HG03095 (cell line): ENCODE measurements at regions not wholly inside any gene's neighbourhood (a gene's known extent, or its start where the extent isn't known, plus 50 kb on each side); places are given as distances from the start of the nearest gene placed in this dataset.

Source experiments
- ATAC-seq: cut with Tn5 transposase; IDR thresholded peaks from one replicate; pipeline ENCODE4 v1.9.1; 2021; ENCODE audit warnings: moderate library complexity; ENCODE audit not compliant: unreplicated experiment

DNA sequence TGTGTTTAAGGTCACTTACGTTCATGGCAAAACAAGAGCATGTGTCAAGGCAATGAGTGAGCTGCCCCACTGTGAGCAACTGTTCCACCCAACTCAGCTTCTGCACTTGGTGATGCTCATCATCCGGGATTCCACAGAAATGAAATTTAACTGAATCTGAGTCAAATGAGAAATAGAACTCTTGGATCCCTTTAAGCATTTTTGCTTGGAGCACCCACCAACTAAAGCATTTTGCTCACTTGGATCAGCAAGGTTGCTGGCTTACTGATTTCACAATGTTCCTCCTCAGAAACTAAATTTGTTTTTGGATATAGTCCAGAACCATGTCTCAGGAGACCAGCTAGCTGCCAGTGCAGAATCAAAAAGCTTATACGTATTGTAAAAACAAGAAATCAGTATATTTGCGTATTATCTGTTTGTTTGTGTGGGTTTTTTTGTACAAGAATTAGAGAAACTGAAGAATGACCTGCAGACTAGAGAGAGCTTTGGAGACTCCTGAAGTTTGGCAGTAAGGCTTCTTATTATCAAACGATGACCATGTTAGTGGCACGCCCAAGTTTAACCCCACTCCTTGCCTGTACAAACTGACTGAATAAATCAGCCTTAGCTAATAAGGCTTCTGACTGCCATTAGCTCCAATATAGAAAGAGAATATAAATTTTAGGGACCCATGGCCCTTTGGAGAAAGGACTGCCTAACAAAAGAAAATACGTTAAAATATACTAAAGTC is 153.8 kb upstream of the FST start:
- ATAC-seq: no peak

DNA sequence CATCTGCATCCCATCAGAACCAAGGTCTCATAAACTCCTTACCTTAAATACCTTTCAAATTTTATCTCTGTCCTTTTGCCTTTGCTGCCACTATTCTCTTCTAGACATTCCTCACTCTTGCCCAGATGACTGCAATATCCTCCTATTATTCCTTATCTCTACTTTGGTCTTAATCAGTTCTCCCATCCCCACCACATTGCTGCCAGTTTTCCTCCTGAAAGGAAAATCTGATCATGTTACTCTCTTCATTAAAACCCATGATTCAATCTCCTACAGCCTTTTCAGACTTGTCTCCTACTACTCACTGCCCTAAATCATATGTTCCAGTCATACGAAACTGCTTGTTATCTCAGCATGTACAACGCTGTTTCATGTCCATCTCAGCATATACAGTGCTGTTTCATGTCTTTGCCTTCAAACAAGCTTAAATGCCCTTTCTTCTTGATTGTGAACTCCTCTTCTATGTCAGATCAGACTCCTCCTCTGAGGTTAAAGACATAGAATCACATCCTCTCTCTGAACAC is 152.6 kb upstream of the FST start:
- ATAC-seq: no peak

DNA sequence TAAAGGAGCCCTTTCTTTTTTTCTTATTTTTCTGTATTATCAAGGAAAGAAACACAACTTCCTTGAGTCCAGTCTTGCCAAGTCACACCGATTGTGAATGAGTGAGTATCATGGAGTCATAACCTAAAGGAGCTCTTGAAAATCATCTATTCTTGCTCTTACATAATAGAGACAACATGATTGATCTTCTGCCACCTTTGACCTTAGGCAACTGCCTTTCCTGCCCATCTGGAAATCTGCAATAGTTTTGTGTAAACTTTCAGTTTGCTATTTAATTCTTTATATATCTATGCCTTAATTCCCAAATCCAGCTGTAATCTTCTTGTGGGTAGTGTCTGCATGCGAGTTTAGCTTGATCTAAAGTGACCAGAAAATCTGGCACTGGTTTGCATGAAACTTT is 149.9 kb upstream of the FST start:
- no peak for ATAC-seq

DNA sequence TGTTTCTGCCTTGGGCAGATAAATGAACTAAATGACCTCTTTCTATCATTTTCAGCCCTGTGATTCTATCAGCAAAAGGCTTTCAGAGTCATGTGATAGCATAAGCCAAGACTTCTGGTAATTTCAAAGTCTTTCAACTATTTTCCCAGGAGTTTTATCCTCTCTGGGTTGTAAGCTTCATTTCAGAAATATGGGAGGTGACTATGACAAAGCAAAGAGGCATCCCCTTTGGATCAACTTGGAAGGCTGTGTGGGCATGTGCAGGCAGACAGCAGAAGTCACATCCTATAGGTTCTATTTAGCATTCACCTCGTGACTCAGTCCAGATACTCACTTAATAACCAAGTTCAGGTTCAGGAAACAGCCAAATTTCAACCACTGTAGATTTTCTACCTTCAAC is 149.0 kb upstream of the FST start:
- no peak for ATAC-seq

DNA sequence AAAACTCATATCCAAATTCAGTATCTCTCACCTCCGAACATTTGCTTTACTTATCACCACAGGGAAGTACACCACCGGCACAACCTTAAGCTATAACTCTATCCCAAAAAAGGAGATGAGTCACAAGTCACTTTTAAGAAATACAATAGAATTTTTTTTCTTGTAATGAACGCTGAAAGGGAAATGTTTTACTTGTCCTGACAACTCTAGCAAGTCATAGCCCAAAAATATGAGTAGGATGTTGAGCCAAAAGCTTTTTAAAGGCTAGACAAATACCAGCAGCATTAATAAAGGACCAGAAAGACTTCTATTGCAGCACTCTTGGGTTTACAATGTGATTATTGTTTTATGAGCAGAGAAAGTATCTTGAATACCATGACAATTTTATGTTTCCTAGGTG is 147.3 kb upstream of the FST start:
- no peak for ATAC-seq

DNA sequence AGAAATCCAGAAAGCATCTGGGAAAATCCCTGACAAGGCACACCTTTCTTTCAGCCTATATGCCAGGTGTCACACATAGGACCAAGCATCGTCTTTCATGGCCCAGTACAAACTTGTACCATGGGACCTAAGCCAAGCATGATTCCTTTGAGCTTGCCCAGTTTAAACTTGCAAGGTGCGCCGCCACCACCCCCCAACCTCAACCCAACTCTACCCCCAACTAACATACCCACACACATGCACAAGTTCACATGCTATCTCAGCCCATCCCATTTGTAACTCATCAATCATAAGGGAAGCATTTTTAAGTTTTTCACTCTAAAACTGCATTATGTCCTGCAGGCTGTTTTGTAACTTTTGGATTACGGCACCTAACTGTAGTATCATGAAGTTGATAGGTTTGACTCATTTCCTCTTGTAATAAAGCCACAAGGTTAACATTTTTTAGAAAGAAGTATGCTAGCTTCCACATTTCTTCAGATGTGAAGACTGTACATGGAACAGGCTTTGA is 145.9 kb upstream of the FST start:
- ATAC-seq: no peak

DNA sequence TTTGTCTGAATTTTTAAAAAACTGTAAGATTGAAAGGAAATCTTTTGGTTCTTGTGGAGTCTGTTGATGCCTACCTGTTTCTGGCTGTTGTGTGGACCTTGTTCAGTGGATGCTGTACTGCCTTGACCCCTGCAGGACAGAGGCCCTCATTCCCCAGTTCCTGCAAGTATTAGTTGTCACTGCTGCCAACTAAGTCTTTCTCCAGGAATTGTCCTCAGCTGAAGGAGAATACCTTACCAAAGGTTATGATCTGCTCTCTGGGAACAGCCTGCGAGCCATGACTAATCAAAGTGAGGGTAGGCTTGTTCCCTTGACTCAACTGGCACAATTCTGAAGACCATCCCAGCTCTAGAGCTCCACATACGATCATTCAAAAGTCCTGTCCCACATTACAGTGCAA is 145.3 kb upstream of the FST start:
- ATAC-seq: no peak

DNA sequence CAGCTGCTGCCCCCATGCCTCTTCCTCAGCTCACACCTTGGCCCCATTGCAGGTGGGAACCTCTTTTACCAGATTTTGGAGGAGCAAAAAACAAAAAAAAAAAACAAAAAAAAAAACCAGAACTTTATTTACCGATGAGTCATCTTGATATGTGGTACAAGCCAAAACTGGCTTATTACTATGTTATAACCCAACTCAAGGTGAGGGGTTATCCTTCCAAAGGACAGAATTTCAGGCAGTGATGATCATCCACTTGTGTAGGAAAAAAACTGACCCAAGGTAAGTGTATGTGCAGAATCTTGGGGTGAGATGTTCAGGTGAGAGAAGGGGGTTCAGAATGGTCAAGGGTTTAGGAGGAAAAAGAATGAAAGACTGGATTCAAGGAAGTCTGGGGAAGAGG is 142.6 kb upstream of the FST start:
- no peak for ATAC-seq

DNA sequence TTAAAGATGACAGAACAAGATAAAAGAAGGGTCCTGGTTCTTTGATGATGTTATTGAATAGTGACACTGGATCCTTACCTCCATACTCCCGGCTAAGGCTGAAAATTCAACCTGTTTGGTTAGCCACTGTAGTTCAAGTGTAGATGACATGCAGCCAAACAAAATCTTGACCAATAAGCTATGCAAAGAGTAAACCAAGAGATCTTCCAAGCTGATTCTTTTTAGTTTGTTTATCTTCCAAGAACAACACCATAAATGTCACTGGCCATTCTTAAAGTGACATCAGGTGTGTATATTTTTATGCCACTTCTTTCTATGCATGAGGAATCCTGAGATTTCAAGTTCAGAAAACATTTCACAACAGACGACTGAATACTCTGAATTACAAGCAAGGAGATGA is 141.5 kb upstream of the FST start:
- no peak for ATAC-seq

DNA sequence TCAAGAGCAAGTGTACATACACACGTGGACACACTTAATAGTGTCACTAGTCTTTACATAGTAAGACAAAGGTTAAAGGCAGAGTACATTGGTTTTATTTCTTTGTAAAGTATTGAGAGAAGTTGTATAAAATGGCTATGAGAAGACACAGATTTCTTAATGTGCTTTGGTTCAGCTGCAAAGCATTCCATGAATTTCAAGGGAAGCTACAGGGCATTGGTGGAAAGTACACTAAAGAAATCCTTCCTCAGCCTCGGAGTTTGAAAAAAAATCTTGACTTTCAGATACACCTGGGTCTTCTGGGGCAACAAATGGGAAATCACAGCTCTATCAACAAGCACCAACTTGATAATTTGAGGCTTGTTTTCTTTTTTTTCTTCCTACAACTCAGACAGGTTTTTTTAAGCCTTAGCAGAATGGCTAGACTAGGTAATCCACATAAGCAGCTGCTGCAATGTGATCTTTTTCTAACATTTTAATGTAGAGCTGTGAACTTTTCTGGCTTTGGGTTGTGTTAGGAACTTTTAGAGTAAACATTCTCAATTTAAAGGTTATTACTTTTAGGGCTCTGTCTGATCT is 140.4 kb upstream of the FST start:
- ATAC-seq: no peak

DNA sequence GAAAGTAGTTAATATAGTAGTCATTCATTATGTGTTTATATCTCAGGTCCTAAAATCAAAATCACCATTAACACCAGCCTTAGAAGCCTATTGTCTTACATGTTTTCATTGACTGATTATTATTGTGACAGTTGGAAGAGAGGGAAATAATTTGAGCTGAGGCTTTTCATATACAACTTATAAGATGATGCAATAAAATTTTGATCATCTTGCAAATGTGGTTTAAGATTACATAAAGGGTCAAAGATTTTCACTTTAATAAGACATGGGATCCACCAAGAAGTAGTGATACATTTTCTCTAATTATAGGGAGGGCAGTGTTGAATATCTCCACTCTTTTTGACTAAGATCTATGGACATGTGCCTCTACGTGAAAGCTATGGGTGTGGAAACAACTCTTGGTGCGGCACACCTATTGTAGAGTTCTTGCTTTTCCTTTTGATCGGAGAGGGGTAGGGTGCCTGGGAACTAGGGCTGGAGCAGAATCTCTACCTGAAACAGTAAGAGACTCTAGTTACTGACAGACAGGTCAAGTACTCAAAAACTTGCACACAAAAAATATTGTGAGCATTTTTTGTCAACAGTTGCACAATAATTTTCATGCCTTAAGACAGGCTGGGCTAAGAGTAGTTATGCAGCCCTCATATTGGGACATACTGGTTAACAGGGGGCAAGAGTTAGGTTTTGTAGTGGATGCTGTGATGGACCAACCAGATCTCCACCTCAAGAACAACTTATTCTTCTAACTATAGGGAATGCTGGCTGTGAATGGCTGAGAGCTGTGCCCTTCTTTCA is 139.3 kb upstream of the FST start:
- no peak for ATAC-seq

DNA sequence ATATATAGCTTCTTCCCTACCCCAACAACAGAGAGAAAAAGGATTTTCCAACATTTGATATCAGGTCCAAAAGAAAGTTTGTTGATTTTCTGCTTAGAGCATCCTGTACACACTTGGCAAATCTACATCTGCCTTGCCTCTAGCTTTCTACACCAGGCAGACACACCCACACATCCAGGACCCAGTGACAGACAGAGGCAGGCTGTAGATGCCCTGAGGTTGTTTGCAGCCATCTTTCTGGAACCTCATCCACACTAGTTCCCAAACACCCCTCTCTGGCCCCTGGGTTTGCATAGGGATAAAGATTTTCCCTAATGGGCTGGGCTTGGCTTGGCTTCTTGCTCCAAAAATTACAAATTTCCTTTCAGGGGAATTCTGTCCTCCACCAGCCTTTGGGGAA is 138.2 kb upstream of the FST start:
- ATAC-seq: no peak

DNA sequence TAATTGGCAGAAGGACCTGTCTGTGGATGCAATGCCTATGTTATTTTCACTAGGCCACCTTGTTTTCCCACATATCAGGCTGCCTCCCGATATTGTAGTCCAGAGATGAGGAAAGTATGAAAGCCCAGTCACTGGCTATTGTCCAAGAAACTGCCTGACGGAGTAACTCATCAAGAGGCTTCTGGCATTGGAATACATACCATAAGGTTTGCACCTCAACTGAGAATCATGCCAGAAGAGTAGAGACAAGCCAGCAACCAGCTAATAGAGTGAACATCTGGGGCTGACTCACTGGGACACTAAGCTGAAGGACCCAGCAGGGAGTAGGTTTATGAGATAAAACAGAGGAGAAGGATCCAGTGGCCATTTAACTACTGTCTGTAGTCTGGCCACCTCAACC is 137.2 kb upstream of the FST start:
- no peak for ATAC-seq

DNA sequence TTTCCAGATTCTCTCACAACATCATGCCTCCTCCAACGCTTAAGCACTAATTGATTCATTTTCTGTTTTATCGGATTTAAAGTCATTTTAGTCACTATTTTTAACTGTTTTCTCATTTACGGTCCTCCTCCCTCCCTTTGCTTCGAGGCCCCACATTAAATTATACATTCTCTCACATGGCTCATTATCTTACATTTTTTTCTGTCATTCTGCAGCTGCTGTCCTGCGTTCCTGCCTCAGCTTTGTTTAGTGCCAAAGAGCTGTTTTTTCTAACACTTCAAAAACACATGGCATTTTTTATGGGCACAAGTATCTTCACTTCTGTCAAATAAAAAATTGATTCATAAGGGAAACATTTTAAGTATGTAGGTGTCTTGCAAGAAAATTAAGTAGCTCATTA is 130.1 kb upstream of the FST start:
- no peak for ATAC-seq

DNA sequence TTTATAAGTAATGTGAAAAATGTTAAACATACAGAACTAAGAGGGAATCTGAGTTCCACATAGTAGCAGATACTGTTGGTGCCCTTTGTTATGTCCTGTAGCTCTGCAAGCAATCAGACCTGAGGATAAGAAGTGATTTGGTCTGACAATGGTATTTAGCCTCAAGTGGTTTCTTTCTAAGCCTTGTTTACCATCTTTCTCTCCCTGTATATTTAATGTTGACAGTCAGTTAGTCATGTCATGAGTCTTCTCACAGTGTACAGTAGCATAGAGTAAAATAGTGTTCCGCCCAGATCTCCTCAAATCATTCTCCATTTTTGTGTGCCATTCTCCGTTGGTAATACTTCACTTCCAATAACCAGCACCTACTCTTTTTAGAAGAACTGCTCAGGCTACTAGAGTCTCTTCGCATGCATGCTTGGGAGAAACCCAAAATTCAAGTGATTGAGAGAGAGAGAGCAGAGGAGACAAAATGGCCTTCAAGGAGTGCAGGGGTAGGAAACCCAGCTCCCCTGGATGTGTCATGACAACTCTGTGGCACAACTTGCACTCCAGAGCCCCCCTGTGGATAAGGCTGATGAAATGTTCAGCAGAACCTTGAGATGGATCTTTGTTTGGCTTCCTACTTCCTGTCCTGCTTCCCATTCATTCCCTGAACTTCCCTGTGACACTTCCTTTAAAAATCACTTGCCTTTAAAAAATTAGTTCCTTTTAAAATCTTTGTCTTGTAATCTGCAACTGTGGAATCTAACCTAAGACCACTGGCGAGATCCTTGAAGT is 129.2 kb upstream of the FST start:
- ATAC-seq: no peak

DNA sequence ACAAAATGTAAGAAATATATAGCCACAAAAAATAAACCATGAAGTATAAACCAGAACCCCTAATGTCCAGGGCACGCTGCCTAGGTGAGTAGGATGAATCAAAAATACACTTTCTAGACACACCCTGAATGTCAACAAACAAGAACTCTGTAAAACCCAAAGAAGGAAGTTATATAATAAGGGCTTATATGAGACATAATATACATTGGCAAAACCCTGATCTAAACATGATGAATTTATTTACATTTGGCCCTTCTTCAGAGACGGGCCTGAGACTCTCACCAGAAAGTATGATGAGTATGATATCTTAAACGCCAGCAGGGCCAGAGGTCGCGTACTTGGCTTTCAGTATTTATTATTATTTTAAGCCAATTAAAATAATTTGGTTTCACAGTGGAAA is 125.1 kb upstream of the FST start:
- no peak for ATAC-seq

DNA sequence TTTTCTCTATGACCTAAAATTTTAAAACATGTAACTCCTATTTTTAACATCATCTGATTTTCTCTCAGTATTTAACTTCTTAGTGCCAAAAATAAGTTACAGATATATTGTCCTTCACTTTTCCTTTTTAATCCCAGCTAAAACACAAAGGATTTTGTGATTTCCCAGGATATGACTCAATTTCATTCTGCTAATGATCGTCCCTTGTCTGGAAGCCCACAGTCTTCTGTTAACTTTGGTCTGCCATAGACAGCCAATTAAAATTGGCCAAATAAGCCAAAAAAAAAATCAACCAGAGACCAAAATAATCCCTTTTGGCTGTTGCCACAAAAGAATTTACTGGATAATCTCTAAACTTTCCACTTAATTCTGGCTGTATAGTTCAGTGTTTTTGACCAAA is 124.5 kb upstream of the FST start:
- no peak for ATAC-seq

DNA sequence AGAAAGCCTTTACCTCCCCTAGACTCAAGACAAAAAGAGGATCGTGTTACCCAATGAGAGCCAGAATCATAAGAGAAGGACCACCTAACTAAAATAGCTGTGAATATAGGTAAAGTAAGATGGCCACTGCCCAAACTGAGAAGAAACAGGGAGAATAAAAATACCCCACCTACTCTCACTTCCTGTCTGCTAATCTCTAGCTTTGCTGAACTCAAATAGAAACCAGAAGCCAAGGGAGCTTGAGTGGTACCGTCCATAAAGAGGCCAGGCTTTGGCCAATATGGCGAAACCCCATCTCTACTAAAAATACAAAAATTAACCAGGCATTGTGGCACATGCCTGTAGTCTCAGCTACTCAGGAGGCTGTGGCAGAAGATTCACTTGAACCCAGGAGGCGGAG is 123.0 kb upstream of the FST start:
- no peak for ATAC-seq

DNA sequence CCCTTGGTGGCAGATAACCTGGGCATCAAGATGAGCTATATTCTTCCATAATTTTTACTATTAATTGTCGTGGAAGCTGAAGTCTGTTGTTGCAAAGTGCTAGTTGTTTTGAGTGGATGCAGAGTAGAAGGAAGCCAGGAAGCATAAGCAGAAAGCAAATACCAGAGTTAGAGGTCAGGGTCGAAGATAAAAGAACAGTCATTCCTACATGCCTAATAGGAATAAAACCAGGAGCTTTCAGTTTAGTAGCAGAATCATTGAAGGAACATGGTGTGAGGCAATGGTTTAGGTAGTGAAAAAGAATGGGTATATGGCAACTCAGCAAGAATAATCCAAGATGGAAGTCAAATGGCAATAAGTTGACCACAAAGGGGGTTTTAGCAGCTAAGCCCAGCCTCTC is 121.6 kb upstream of the FST start:
- no peak for ATAC-seq

DNA sequence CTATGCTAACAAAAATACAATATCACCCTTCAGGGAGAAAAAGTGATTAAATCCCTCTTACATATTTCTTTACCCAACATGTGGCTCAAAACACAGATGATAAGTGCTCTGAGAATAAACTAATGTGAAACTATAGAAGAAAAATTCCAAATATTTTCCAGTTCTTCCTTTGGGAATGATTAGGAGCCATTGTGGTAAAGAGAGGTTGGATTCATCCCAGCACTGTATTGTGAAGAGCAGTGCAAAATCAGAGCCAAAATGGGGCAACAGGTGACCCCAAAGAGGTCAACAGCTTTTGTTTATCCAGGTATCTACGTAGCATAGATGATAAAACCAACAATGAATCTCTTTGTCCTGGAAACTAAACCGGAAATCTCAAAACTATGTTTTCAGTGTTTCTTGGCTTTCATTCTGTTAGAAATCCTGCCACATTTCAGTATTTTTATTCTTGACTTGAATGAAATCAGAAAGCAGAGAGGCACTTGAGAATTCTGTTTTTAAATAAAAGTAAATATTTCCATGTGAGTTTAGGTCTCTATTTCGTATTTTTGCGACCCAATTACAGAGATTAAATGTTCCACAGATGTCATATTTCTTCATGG is 120.4 kb upstream of the FST start:
- ATAC-seq: no peak

DNA sequence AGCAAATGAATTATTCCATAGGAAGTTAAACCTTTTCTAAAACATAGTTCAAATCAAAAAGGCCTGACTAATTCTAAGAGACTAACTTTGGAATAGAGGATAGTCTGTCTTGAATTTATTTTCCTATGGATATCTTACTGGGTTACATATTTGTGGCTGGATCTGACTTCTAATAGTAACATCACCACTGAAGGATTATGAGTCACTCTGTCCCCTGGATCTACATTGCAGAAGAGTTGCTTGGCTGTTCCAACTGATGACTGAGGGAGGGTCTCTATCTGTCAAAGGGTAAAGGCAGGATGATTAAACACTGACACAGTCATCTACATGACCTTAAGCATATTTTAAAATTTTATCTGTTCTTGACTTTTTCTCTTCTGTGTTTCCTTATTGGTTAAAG is 119.6 kb upstream of the FST start:
- ATAC-seq: no peak
